Progenitor cell of endocrine pancreas (in vitro differentiated cells): ENCODE measurements at regions not wholly inside any gene's neighbourhood (a gene's known extent, or its start where the extent isn't known, plus 50 kb on each side); places are given as distances from the start of the nearest gene placed in this dataset.

Experiments
- DNase-seq: peaks from one replicate; pipeline ENCODE4 v3.0.0; 2021; ENCODE audit warnings: low spot score; ENCODE audit not compliant: unreplicated experiment
- H3K27ac Mint-ChIP-seq: 2 replicates; pipeline ENCODE4 v1.8.0; 2021; ENCODE audit warnings: mild to moderate bottlenecking, moderate library complexity, mixed read lengths
- H3K27me3 Mint-ChIP-seq: 2 replicates; pipeline ENCODE4 v1.8.0; 2021; ENCODE audit warnings: mixed read lengths
- H3K36me3 Mint-ChIP-seq: 2 replicates; pipeline ENCODE4 v1.8.0; 2022; ENCODE audit warnings: mixed read lengths; ENCODE audit not compliant: insufficient read depth
- H3K4me1 Mint-ChIP-seq: 2 replicates; pipeline ENCODE4 v1.8.0; 2021; ENCODE audit warnings: low read depth, mixed read lengths
- H3K4me3 Mint-ChIP-seq: 2 replicates; pipeline ENCODE4 v1.8.0; 2021; ENCODE audit warnings: low read depth, mild to moderate bottlenecking, moderate library complexity, mixed read lengths
- H3K9me3 Mint-ChIP-seq: 2 replicates; pipeline ENCODE4 v1.8.0; 2021; ENCODE audit warnings: low read depth, mixed read lengths
- CTCF ChIP-seq: fragments of 200-600 bp; sonication (generic); IDR thresholded peaks from one replicate; pipeline ENCODE4 v1.5.0; 2021; ENCODE audit warnings: antibody characterized with exemption, mild to moderate bottlenecking; ENCODE audit not compliant: unreplicated experiment

- no peaks in the 10 kb centered on the region for H3K27me3 Mint-ChIP-seq
- no peak overlapping the region for H3K27ac Mint-ChIP-seq
- DNase-seq: no peak
- H3K9me3 Mint-ChIP-seq: peaks cover 17% of the 10 kb centered on the region
- H3K36me3 Mint-ChIP-seq: no peaks in the 10 kb centered on the region
- no peaks in the 10 kb centered on the region for H3K4me1 Mint-ChIP-seq
- TF ChIP-seq CTCF: no peak
- no peak overlapping the region for H3K4me3 Mint-ChIP-seq
Measured at GRCh38 chr10:83262434-83262833, 876.9 kb upstream of the GHITM start.

- no peak overlapping the region for H3K4me3 Mint-ChIP-seq
- no peaks in the 10 kb centered on the region for H3K9me3 Mint-ChIP-seq
- H3K27me3 Mint-ChIP-seq: no peaks in the 10 kb centered on the region
- peak; percentile 48 for TF ChIP-seq CTCF
- no peaks in the 10 kb centered on the region for H3K36me3 Mint-ChIP-seq
- no peak for DNase-seq
- H3K4me1 Mint-ChIP-seq: peaks cover 2% of the 10 kb centered on the region
- no peak overlapping the region for H3K27ac Mint-ChIP-seq
Measured at GRCh38 chr10:83272666-83273434, 866.5 kb upstream of the GHITM start.

- no peak for TF ChIP-seq CTCF
- Mint-ChIP-seq H3K27ac (no peak overlapping the region), H3K36me3 (no peaks in the 10 kb centered on the region), H3K27me3 (no peaks in the 10 kb centered on the region), H3K4me1 (peaks cover 2% of the 10 kb centered on the region), H3K9me3 (no peaks in the 10 kb centered on the region), H3K4me3 (no peak overlapping the region)
- DNase-seq: no peak
Measured at GRCh38 chr10:83274088-83274487, 865.2 kb upstream of the GHITM start.

- H3K27me3 Mint-ChIP-seq: no peaks in the 10 kb centered on the region
- H3K27ac Mint-ChIP-seq: no peak overlapping the region
- H3K4me3 Mint-ChIP-seq: no peak overlapping the region
Measured at GRCh38 chr10:83276971-83277370, 862.3 kb upstream of the GHITM start.

GRCh38 chr10:83283151-83283550 lies 856.2 kb upstream of the GHITM start:
- H3K27ac Mint-ChIP-seq: no peak overlapping the region
- no peak for DNase-seq
- H3K36me3 Mint-ChIP-seq: no peaks in the 10 kb centered on the region
- H3K4me1 Mint-ChIP-seq: no peaks in the 10 kb centered on the region
- peaks cover 12% of the 10 kb centered on the region for H3K9me3 Mint-ChIP-seq
- H3K4me3 Mint-ChIP-seq: no peak overlapping the region
- TF ChIP-seq CTCF: no peak
- no peaks in the 10 kb centered on the region for H3K27me3 Mint-ChIP-seq

More at GRCh38 chr10:83276971-83277370, 862.3 kb upstream of the GHITM start:
- H3K36me3 Mint-ChIP-seq: no peaks in the 10 kb centered on the region
- TF ChIP-seq CTCF: no peak
- no peaks in the 10 kb centered on the region for H3K9me3 Mint-ChIP-seq
- H3K4me1 Mint-ChIP-seq: peaks cover 2% of the 10 kb centered on the region
- DNase-seq: no peak
